Stimulated activated naive CD8-positive, alpha-beta T cell treated with anti-CD3 and anti-CD28 coated beads, Interleukin-15, amount 100 ng/mL, for 72 hours (primary cell): ENCODE measurements at regions not wholly inside any gene's neighbourhood (a gene's known extent, or its start where the extent isn't known, plus 50 kb on each side); places are given as distances from the start of the nearest gene placed in this dataset.

ENCODE experiments used
- ATAC-seq: fragments of 150-1000 bp; cut with Tn5 transposase; 2 replicates; pipeline ENCODE4 v1.10.0; 2021; ENCODE audit warnings: mild to moderate bottlenecking, moderate library complexity
- DNase-seq, 2 donors: peaks; one replicate each; pipeline ENCODE4 v3.0.0; 2021 to 2022
- H3K27ac Mint-ChIP-seq, 2 donors: one replicate each; pipeline ENCODE4 v1.8.0; 2022; ENCODE audit warnings: mild to moderate bottlenecking in 2 of 2, mixed read lengths in 2 of 2, moderate library complexity in 2 of 2
- H3K27me3 Mint-ChIP-seq: one replicate; pipeline ENCODE4 v1.8.0; 2022; ENCODE audit warnings: mixed read lengths
- H3K4me1 Mint-ChIP-seq: one replicate; pipeline ENCODE4 v1.8.0; 2022; ENCODE audit warnings: mild to moderate bottlenecking, mixed read lengths
- H3K4me3 Mint-ChIP-seq, 2 donors: one replicate each; pipeline ENCODE4 v1.8.0; 2022; ENCODE audit warnings: mild to moderate bottlenecking in 2 of 2, mixed read lengths in 2 of 2, moderate library complexity in 1 of 2
- H3K9me3 Mint-ChIP-seq, 2 donors: one replicate each; pipeline ENCODE4 v1.8.0; 2022; ENCODE audit warnings: mixed read lengths in 2 of 2

DNA sequence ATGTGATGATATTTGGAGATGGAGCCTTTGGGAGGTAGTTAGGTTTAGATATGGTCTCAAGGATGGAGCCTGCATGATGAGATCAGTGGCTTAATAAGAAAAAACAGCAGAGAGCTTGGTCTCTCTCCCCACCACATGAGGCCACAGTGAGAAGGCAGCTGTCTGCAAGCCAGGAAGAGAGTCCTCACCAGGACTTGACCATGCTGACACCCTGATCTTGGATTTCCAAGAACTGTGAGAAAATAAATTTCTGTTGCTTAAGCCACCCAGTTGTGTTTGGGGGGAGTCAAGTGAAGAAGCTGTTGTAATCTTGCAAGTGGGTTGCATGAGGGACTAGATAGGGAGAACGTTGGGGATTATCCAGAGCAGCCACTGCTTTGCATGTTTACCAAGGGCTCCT is 62.3 kb upstream of the TNFAIP8L3 start:
- H3K27ac Mint-ChIP-seq = no peak overlapping the region
- no peaks in the 10 kb centered on the region for H3K4me1 Mint-ChIP-seq
- no peak for DNase-seq
- no peak overlapping the region for H3K4me3 Mint-ChIP-seq
- peaks cover 33% of the 10 kb centered on the region for H3K27me3 Mint-ChIP-seq
- no peak for ATAC-seq
- no peaks in the 10 kb centered on the region for H3K9me3 Mint-ChIP-seq

DNA sequence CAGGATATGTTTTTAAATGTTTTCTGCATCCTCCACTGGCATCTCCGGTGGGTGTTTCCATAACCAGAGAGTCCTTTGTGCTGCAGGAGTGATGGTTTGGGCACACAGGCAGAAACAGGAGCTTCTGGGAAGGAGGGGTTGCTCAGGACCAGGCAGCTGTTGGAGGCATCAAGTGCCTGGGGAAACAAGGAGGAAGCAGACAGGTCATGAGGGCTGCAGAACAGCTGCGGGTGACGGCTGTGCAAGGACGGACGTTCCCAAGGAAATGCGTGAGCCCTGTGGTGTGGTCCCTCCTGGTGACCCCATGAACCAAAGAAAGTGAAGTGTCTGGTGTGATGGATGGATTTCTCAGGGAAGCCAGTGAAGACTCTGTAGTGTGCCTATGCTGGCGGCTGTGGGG is 61.2 kb upstream of the TNFAIP8L3 start:
- Mint-ChIP-seq H3K4me1 (no peaks in the 10 kb centered on the region), H3K27ac (no peak overlapping the region), H3K27me3 (peaks cover 28% of the 10 kb centered on the region), H3K9me3 (no peaks in the 10 kb centered on the region), H3K4me3 (no peak overlapping the region)
- DNase-seq (no peak), ATAC-seq (no peak)

DNA sequence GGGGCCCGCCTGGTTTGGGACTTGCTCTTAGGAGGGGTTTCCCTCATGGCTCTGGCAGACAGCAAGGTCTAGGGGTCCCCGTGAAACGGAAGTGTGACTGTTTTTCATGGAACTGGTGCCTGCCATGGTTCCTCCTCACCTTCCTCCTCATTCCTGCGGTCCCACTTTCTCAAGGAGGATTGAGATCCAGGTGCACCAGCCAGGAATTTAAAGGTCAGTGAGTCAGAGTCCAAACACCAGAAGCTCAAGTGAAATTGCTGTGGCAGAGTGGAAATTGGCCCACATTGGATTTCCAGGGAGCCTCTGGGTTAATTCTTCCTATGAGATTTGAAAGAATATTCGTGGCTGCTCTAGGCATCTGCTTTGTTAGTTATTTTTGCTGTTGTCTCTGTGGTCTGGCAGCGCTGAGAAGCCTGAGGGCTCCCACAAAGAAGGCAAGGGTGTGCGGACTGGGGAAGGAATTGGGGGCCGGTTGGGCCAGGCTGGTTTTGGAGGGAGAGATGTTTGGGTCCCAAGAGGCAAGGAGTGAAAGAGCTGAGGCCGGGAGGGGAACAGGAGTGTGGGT is 60.4 kb upstream of the TNFAIP8L3 start:
- DNase-seq = no peak
- Mint-ChIP-seq H3K4me3 (no peak overlapping the region), H3K4me1 (no peaks in the 10 kb centered on the region), H3K27me3 (peaks cover 28% of the 10 kb centered on the region), H3K9me3 (no peaks in the 10 kb centered on the region), H3K27ac (peak overlapping the region; percentile 80 to 82)
- ATAC-seq = no peak
